Uterus (tissue), 3 donors: ENCODE measurements at regions not wholly inside any gene's neighbourhood (a gene's known extent, or its start where the extent isn't known, plus 50 kb on each side); places are given as distances from the start of the nearest gene placed in this dataset.

Experiments used
- DNase-seq, 2 donors: peaks; one replicate each; pipeline ENCODE4 v3.0.0-alpha.2; 2019 to 2020
- H3K27ac ChIP-seq, 2 donors: fragments of 200-600 bp; sonication (generic); 1 replicate in 1 of 2; 2 replicates in 1 of 2; pipeline ENCODE4 v1.5.1; 2016 to 2018
- H3K27me3 ChIP-seq, 2 donors: fragments of 200-600 bp; sonication (generic); one replicate each; pipeline ENCODE4 v1.5.1; 2018 to 2019; ENCODE audit warnings: control low read depth in 1 of 2
- H3K36me3 ChIP-seq, 2 donors: fragments of 200-600 bp; sonication (generic); one replicate each; pipeline ENCODE4 v1.5.1; 2019; ENCODE audit warnings: control low read depth in 1 of 2
- H3K4me1 ChIP-seq, 2 donors: fragments of 200-600 bp; sonication (generic); one replicate each; pipeline ENCODE4 v1.5.1; 2018 to 2019; ENCODE audit warnings: control low read depth in 1 of 2
- H3K4me3 ChIP-seq, 2 donors: fragments of 200-600 bp; sonication (generic); 1 replicate in 1 of 2; 2 replicates in 1 of 2; pipeline ENCODE4 v1.5.1; 2018 to 2019; ENCODE audit warnings: mild to moderate bottlenecking in 1 of 2
- H3K9me3 ChIP-seq, 2 donors: fragments of 200-600 bp; sonication (generic); one replicate each; pipeline ENCODE4 v1.5.1; 2019; ENCODE audit warnings: control low read depth in 1 of 2
- CTCF ChIP-seq, 4 experiments: fragments of 200-600 bp in 2 of 4; fragments of 450-650 bp in 2 of 4; sonication (generic) in 2 of 4; IDR thresholded peaks; one replicate each; pipeline ENCODE4 v1.5.1; 2016 to 2019; ENCODE audit warnings: antibody characterized with exemption in 4 of 4, mild to moderate bottlenecking in 2 of 4, moderate library complexity in 1 of 4
- POLR2A ChIP-seq, 2 donors: fragments of 450-650 bp; IDR thresholded peaks; one replicate each; pipeline ENCODE4 v1.6.1; 2016; ENCODE audit warnings: antibody characterized with exemption in 2 of 2, mild to moderate bottlenecking in 1 of 2, moderate library complexity in 1 of 2
- intact Hi-C: fragments of 100-400 bp; cut with DNase I; formaldehyde crosslinking; loops from one replicate; pipeline ENCODE4 v1.15.1; 2023; ENCODE audit warnings: low total_unique reads
- donor health status: DM: yes; HTN: yes; CAD: no.

GRCh38 chr10:88165849-88166271, 302.4 kb downstream of the PTEN start:
- Histone ChIP-seq H3K36me3 (no peaks in the 10 kb centered on the region), H3K27ac (no peak overlapping the region), H3K4me1 (no peaks in the 10 kb centered on the region), H3K4me3 (no peak overlapping the region), H3K27me3 (no peaks in the 10 kb centered on the region), H3K9me3 (no peaks in the 10 kb centered on the region)
- DNase-seq: no peak
- no peak for TF ChIP-seq POLR2A (IDR thresholded peaks at IDR 0.05)
- no peak for TF ChIP-seq CTCF (IDR thresholded peaks at IDR 0.05)
- intact Hi-C loops: no loop called here

- intact Hi-C loops: no loop called here
- TF ChIP-seq POLR2A (IDR thresholded peaks at IDR 0.05): no peak
- TF ChIP-seq CTCF (IDR thresholded peaks at IDR 0.05): no peak
- no peaks in the 10 kb centered on the region for H3K9me3 ChIP-seq
Measured at GRCh38 chr10:88168171-88169036, 305.0 kb downstream of the PTEN start.

GRCh38 chr10:88169037-88169319, 305.6 kb downstream of the PTEN start:
- intact Hi-C loops: no loop called here
- Histone ChIP-seq H3K4me3 (no peak overlapping the region), H3K9me3 (no peaks in the 10 kb centered on the region), H3K4me1 (no peaks in the 10 kb centered on the region), H3K27me3 (no peaks in the 10 kb centered on the region), H3K27ac (no peak overlapping the region), H3K36me3 (no peaks in the 10 kb centered on the region)
- no peak for DNase-seq
- TF ChIP-seq POLR2A (IDR thresholded peaks at IDR 0.05) (no peak), CTCF (IDR thresholded peaks at IDR 0.05) (no peak)

More at GRCh38 chr10:88168171-88169036, 305.0 kb downstream of the PTEN start:
- Histone ChIP-seq H3K36me3 (no peaks in the 10 kb centered on the region), H3K4me1 (no peaks in the 10 kb centered on the region), H3K4me3 (no peak overlapping the region), H3K27ac (no peak overlapping the region), H3K27me3 (no peaks in the 10 kb centered on the region)
- DNase-seq: no peak

- H3K4me3 ChIP-seq: no peak overlapping the region
- peaks cover 0 to 5% of the 10 kb centered on the region in 2 donors for H3K9me3 ChIP-seq
- no peaks in the 10 kb centered on the region for H3K4me1 ChIP-seq
- H3K36me3 ChIP-seq: no peaks in the 10 kb centered on the region
- no peak for DNase-seq
- TF ChIP-seq POLR2A (IDR thresholded peaks at IDR 0.05) (no peak), CTCF (IDR thresholded peaks at IDR 0.05) (no peak)
- no peak overlapping the region for H3K27ac ChIP-seq
- no peaks in the 10 kb centered on the region for H3K27me3 ChIP-seq
- intact Hi-C loops: no loop called here
Measured at GRCh38 chr10:88170628-88171027, 307.2 kb downstream of the PTEN start.

GRCh38 chr10:88172159-88172558, 308.7 kb downstream of the PTEN start:
- Histone ChIP-seq H3K27ac (no peak overlapping the region), H3K4me1 (no peaks in the 10 kb centered on the region), H3K9me3 (peaks cover 0 to 5% of the 10 kb centered on the region in 2 donors), H3K36me3 (no peaks in the 10 kb centered on the region), H3K4me3 (no peak overlapping the region), H3K27me3 (no peaks in the 10 kb centered on the region)
- no peak for DNase-seq
- intact Hi-C loops: no loop called here
- TF ChIP-seq POLR2A (IDR thresholded peaks at IDR 0.05) (no peak), CTCF (IDR thresholded peaks at IDR 0.05) (no peak)
